ENCODE measurements at regions not wholly inside any gene's neighbourhood (a gene's known extent, or its start where the extent isn't known, plus 50 kb on each side); places are given as distances from the start of the nearest gene placed in this dataset.
"Not testable (repeated sequence)": the region's sequence is repeated elsewhere in the genome, so short reads cannot be mapped to it uniquely, and the experiment has no call there.

DNA sequence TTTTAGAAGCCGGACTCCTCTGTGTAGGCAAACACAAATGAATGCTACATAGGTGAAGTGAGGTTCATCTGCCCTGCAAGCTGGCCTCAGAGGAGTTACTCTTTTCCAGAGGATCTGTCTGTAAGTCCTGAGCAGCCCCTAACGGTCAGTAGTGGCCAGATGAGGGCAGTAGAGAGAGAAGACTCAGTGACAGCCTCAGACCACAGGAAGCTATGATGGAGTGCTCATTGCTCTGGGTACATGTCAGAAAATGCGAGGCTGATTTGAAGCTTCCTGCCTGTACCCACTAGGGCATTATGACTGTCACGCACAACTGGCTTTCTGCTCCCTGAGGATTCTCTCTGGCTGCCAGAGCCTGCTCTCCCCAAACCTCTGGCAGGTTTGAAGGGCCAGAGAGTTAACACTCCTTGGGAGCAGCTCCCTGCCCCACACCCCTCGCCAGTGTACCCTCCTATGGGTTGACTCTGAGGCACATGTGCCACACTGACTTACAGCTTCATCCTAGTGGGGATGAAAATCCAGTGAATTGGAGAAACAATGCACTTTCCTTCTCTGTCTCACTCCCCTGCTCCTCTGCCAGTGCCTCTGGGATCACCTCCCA lies 141.5 kb downstream of the GABRG2 start:
- peak; percentile 74 for DNase-seq (ENCODE audit: low spot score)

DNA sequence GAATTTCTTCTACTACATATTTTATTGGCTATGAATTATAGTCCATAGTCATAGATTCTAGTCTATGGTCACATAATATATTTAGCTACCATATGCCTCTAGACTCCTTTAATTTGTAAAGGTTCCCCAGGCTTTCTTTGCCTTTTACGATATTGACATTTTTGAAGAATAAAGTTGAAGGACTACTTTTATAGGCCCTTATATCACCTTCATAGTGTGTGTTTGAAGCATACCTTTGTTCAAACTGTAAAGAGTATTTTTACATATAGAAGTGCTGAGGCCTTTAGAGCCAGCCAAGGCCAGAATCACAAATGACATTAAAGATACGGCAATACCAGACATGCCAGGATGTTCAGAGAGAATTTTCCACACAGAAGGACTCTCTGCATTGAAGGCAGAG lies 147.0 kb downstream of the GABRG2 start:
- no peak for DNase-seq (ENCODE audit: low spot score)

DNA sequence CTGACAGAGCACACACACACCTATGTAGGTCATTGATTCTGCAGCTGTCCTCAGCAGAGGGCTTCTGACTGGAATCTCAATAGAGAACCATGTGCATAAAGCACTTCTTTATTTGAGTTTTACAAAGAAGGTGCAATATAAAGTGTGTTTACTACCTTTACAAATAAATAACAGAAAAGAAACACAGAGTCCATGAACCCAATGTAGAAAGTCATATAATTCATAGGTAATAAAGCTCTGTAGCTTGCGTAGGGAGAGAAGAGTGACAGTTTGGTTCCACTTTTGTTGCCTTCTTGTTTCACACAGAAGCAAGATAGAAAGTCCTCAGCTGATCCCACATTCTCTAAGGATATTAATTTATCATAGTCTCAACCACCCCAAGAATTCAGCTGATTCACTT lies 149.5 kb downstream of the GABRG2 start:
- no peak for DNase-seq (ENCODE audit: low spot score)

DNA sequence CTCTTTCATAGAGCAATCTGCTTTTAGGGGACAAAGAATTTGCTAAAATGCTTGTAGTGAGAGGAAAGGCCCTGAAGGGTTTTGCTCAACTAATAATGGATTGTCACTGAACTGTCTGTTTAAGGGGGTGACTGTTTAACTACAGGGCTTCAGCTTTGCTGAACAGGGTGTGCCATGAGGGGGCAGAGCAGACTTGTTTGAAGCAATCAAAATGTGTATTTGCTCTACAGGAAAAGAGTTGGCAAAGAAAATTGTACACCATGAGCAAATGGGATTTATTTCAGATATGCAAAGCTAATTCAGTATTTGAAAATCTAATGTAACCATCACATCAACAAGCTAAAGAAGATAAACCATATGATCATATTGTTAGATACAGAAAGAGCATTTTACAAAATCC lies 154.3 kb downstream of the GABRG2 start:
- DNase-seq (ENCODE audit: low spot score) = no peak

GRCh38 chr5:162227075-162227474 lies 159.5 kb downstream of the GABRG2 start:
- no peak for DNase-seq (ENCODE audit: low spot score)

DNA sequence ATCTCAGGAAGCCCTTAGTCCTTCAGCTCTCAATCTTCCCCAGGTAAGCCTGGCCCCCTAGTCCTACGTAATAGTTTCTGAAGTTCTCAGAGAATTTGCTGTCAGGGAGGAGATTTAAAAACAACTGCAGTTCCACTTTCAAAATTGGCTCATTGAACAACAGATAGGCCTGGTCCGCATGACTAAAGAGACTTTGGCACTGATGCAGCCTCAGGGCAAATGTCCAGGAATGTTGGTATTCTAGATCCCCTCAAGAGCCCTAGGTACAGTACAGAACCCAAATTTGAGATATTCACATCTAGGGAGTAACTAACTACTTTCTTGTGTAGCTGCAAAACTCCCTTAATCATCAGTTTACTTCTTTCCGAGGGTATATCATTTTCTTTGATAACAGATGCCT lies 162.8 kb downstream of the GABRG2 start:
- DNase-seq (ENCODE audit: low spot score) = no peak

DNA sequence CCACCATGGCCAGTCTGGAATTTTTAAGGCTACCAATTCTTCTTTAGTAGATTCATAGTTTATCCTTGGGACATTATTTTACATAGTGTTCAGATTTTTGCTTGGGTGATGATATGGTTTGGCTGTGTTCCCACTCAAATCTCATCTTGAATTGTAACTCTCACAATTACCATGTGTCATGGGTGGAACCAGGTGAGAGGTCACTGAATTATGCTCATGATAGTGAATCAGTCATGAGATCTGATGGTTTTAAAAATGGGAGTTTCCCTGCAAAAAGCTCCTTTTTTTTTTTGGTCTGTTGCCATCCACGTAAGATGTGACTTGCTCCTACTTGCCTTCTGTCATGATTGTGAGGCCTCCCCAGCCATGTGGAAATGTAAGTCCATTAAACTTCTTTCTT lies 163.9 kb downstream of the GABRG2 start:
- DNase-seq (ENCODE audit: low spot score) = no peak

DNA sequence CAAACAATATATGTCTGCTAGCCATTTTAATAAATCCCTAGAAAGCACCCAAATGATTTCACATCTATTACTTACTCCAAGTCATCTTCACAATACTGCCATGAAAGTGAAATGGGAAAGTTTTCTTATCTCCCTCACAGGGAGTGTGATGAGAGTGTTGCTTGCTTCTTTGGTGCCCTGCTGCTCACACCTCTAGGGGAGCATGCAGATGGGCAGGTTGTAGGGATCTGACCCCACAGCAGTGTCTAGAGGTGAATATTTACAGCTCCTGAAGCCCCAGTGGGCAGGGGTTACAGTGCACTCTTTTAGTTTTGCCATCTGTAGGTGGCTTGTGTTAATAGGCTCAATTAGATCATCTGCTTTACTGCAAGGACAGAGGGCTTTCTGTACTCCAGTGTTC lies 173.2 kb downstream of the GABRG2 start:
- DNase-seq (ENCODE audit: low spot score) = no peak

GRCh38 chr5:162242416-162242815 lies 174.8 kb downstream of the GABRG2 start:
- no peak for DNase-seq (ENCODE audit: low spot score)

DNA sequence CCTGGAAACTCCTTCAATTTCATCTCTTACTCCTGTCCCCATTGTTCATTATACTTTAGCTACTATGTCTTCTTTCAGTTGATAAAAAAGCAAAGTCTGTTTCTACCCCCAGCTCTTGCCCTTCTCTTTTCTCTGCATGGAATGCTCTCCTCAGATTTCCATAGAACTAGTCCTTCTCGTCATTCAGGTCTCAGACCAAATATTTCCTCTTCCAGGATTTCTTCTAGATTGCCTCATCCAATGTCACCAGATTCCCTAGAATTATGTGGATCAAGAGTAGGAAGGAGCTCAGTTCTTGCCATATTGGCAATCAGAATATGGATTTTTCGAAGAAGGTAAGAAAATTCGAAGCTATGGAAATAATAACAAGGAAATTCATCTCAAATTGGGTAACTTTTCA lies 176.1 kb downstream of the GABRG2 start:
- DNase-seq (ENCODE audit: low spot score) = no peak

- DNase-seq (ENCODE audit: low spot score) = no peak
These were observed 180.6 kb downstream of the GABRG2 start for GRCh38 chr5:162248107-162248713.

- DNase-seq (ENCODE audit: low spot score) = no peak
These were observed 189.1 kb downstream of the GABRG2 start for GRCh38 chr5:162256711-162257110.

DNA sequence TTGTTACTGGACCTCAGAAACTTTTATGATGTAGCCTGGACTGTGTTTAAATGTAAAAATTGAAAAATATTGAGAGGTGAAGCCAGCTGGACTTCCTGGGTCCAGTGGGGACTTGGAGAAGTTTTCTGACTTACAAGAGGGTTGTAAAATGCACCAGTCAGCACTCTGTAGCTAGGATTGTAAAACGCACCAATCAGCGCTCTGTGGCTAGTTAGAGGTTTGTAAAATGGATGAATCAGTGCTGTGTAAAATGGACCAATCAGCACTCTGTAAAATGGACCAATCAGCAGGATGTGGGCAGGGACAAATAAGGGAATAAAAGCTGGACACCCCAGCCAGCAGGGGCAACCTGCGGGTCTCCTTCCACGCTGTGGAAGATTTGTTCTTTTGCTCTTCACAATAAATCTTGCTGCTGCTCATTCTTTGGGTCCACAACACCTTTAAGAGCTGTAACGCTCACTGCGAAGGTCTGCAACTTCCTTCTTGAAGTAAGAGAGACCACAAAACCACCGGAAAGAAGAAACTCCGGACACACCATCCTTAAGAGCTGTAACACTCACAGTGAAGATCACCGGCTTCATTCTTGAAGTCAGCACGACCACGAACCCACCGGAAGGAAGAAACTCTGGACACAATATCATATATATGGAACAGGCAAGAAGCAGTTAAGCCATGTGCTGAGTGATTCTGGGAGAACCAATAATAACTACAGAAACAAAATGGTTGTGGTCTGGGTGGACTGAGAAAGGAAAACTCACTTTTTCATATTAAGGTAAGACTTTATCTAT lies 201.3 kb downstream of the GABRG2 start:
- no peak for DNase-seq (ENCODE audit: low spot score)

DNA sequence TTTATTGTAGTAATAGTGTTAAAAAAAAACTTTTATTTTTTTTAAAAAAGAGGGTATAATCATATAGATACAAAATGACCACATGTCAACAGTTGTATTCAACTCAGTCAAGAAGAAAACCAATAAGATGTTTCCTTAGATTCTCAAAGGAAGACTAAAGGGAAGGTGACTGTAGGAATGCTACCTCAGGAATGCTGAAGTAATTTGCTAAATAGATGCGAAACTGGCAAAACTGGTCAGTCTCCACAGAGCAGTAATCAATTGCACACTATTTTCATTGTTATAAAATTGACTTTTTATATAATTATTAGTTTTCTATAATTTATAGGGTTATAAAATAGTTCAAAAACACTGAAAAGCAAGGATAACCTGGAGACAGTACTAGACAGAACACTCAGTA lies 204.8 kb downstream of the GABRG2 start:
- DNase-seq (ENCODE audit: low spot score) = no peak

DNA sequence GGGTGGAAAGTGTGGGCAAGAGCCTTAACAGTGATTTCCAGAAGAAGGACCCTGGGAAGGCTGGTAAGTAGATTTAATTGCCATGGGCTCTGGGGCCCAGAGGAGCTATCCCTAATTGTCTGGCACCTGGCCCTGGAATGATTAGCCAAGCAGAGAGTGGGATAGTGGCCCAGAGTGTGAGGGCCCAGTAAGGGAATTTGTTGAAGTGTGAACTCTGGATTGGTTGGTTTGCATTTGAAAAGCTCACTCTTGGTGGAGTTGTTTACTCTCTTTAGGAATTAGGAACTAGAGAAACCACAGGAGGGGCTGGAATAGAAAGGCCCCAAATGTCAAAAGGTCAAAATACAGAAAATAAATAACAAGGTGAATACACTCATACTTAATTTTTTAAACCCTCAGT lies 207.1 kb downstream of the GABRG2 start:
- no peak for DNase-seq (ENCODE audit: low spot score)

DNA sequence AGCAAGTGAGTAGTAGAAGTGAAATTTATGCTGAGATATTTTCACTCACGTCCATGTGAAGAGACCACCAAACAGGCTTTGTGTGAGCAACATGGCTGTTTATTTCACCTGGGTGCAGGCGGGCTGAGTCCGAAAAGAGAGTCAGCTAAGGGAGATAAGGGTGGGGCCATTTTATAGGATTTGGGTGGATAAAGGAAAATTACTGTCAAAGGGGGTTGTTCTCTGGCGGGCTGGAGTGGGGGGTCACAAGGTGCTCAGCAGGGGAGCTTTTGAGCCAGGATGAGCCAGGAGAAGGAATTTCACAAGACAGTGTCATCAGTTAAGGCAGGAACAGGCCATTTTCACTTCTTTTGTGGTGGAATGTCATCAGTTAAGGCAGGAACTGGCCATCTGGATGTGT lies 207.8 kb downstream of the GABRG2 start:
- DNase-seq (ENCODE audit: low spot score) = not testable (repeated sequence)

DNA sequence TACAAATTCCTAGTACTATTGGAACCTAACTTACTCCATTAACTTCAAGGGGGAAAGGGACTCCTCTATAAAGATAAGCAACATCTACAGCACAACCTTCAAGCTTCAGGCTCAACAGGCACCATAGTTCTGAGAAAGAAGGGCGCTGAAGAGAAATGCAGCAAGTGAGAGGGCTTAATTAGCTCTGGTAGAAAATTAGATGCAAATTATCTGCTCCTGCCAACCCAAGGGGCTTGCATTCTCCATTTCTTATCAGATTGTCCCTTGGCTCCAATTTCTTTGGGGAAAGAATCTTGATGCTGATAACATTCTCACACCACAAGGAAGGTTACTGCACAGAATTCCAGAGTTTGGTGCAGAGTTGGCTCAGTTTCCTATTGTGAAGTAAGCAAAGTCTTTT lies 214.6 kb downstream of the GABRG2 start:
- no peak for DNase-seq (ENCODE audit: low spot score)

DNA sequence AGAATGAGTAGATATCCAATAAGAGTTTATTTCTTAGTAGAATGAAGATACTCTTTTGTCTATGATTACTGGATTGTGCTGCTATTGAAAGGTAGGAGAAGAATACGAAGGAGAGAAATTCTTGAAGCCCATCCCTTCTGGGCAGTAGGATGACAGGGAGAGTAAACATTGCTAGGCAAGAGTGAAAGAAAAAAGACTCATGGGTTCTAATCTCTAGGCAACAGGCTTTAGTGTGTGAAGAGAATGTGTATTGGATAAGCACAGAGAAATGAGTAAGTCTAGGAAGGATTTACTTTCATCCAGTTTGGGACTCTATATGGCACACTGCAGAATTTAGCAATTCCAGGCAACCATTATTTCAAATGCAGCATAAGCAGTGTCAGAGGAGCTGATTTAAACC lies 216.0 kb downstream of the GABRG2 start:
- DNase-seq (ENCODE audit: low spot score) = peak; percentile 6

DNA sequence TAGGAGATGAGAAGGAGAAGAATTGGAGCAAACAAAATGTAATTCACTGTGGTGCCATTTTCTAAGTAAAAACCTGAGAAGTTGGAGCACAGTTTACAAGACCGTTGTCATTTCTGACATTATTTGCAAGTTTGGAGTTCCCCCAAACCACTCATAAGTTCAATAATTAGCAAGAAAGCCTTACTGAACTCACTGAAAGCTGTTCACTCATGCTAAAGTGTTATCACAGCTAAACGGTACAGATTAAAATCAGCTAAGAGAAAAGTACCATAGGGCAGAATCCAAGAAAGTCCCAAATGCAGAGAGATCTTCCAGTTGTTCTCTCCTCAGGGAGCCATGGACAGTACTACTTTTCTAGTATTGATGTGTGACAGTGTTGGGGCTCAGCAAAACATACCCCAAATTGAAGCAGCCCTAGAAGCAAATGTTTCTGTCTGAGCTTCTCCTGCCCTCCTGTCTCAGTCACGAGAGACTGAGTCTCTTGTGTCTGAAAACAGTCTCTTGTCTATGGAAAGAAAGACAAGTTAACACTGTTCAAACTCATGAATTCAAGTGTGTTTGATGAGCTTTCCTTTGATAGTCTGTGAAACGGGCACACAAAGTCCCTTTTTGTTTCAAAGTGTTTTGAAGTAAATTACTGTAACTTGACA lies 221.2 kb downstream of the GABRG2 start:
- no peak for DNase-seq (ENCODE audit: low spot score)

- no peak for DNase-seq (ENCODE audit: low spot score)
These were observed 221.9 kb downstream of the GABRG2 start for GRCh38 chr5:162289489-162289888.

- DNase-seq (ENCODE audit: low spot score) = no peak
These were observed 232.2 kb downstream of the GABRG2 start for GRCh38 chr5:162299793-162300192.

GRCh38 chr5:162301356-162301755 lies 233.8 kb downstream of the GABRG2 start:
- no peak for DNase-seq (ENCODE audit: low spot score)

DNA sequence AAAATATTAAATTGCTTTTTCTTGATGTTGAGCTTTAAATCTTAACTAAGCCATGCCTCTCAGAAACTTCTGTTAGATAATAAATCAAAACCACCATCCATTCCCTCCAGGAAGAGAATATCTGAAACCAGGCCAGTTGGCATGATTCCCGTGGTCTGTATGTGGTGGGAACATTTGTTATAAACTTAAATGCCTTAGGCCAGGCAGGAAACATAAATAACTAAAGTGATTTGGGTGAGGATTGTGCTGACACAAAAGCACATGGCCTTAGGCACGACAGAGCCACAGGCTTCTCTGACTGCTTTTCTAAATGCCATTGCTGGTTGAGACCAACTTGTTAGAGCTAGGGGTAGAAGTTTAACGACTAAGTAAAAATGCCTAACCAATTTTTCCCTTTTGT lies 255.9 kb downstream of the GABRG2 start:
- DNase-seq (ENCODE audit: low spot score) = no peak
